Astrocyte (in vitro differentiated cells and primary cell): ENCODE measurements at regions not wholly inside any gene's neighbourhood (a gene's known extent, or its start where the extent isn't known, plus 50 kb on each side); places are given as distances from the start of the nearest gene placed in this dataset.

Experiments used
- CTCF ChIP-seq: IDR thresholded peaks from 2 replicates; pipeline ENCODE4 v1.5.1; 2011; ENCODE audit warnings: low read depth, mild to moderate bottlenecking, inconsistent platforms, low read length, moderate library complexity; ENCODE audit not compliant: insufficient read depth
- EZH2 ChIP-seq: IDR thresholded peaks from 2 replicates; pipeline ENCODE4 v1.6.1; 2012; ENCODE audit warnings: mild to moderate bottlenecking, low read length, inconsistent platforms; ENCODE audit not compliant: insufficient read depth

GRCh38 chr5:165039748-165040147 is 1534.3 kb downstream of the MAT2B start:
- TF ChIP-seq CTCF (no peak), EZH2 (no peak)
